ENCODE measurements at regions not wholly inside any gene's neighbourhood (a gene's known extent, or its start where the extent isn't known, plus 50 kb on each side); places are given as distances from the start of the nearest gene placed in this dataset.

DNA sequence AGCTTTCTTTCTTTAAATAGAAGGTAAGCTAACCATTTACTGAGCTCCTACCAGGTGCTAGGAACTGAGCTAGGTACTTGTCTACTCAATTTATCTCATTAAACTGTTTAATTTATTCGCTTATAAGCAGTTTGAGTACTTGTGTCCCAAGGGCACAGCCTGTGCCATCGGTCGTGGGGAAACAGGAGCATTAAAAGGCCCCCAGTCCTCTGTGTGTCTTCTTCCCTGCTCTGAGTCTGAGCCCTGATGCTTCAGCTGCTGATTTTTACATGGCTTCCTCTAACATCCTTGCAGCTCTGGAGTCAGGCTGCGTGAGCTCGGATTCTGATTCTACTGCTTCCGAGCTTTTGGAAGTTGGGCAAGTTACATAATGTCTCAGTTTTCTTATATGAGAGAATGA is 239.5 kb downstream of the EDEM1 start:
- in situ Hi-C loops (cut with HindIII; ENCODE audit: extremely low pct_ligation_motif_present, low pct_unique_long_range_greater_than_20kb) (no loop called here), intact Hi-C loops (cut with micrococcal nuclease; ENCODE audit: unreplicated experiment) (no loop called here)
- no peak overlapping the region for H3K27ac ChIP-seq (ENCODE audit: extremely low read length, insufficient read depth, low read length)
- CTCF ChIA-PET (ENCODE audit: low intra/inter-chr PET ratio, low total read pairs), result no interaction called here
- H3K79me2 ChIP-seq (ENCODE audit: insufficient read depth, low read length), result no peaks in the 10 kb centered on the region
- POLR2A ChIA-PET, result no interaction called here
- no peak for ATAC-seq
- no peaks in the 10 kb centered on the region for H4K20me1 ChIP-seq (ENCODE audit: insufficient read depth, low read length)
- no peak for DNase-seq (ENCODE audit: low spot score)
- no peak overlapping the region for H3K4me2 ChIP-seq (ENCODE audit: low read depth, low read length)
- no peaks in the 10 kb centered on the region for H3K9me3 ChIP-seq (ENCODE audit: low read length)
- H3K36me3 ChIP-seq (replicated peaks in 1 of 2; ENCODE audit: control insufficient read depth in 1 of 2, insufficient read depth in 2 of 2, low read length in 2 of 2), result no peaks in the 10 kb centered on the region
- 37% methylated on average over 6 of the region's 6 CpGs for WGBS (ENCODE audit: low lambda C conversion rate)
- no peak overlapping the region for H3K4me3 ChIP-seq (replicated peaks in 1 of 3; ENCODE audit: insufficient read depth in 1 of 3, low read depth in 2 of 3, low read length in 3 of 3)
- H3K27me3 ChIP-seq (ENCODE audit: control insufficient read depth in 1 of 2, insufficient read depth in 2 of 2, low read length in 2 of 2), result no peaks in the 10 kb centered on the region
- H2AFZ ChIP-seq (ENCODE audit: low read length), result no peak overlapping the region
- no peak overlapping the region for H3K9ac ChIP-seq (ENCODE audit: insufficient read depth, low read depth, low read length)
- H3K4me1 ChIP-seq (ENCODE audit: insufficient read depth, low read length), result no peaks in the 10 kb centered on the region
- no TSS peak for BruUV-seq (replicated peaks)
- FAIRE-seq, result no peak
- TF ChIP-seq AGO2 (optimal IDR thresholded peaks at IDR 0.05; ENCODE audit: low read depth, low read length) (no peak), ZNF24 (IDR thresholded peaks at IDR 0.05) (no peak), MIER3 (CRISPR knock-in tag; IDR thresholded peaks at IDR 0.05; ENCODE audit: borderline replicate concordance) (no peak), ZNF101 (CRISPR knock-in tag; IDR thresholded peaks at IDR 0.05; ENCODE audit: borderline replicate concordance, low read depth) (no peak), ZNF670 (CRISPR knock-in tag; IDR thresholded peaks at IDR 0.05; ENCODE audit: borderline replicate concordance) (no peak), TSC22D2 (CRISPR knock-in tag; IDR thresholded peaks at IDR 0.05; ENCODE audit: borderline replicate concordance) (no peak), GABPA (IDR thresholded peaks at IDR 0.05; ENCODE audit: low read depth, low read length) (no peak), GABPA (CRISPR knock-in tag; IDR thresholded peaks at IDR 0.05; ENCODE audit: low read depth) (no peak), ATRX (CRISPR knock-in tag; IDR thresholded peaks at IDR 0.05; ENCODE audit: borderline replicate concordance) (no peak), FOSL1 (CRISPR knock-in tag; IDR thresholded peaks at IDR 0.05; ENCODE audit: borderline replicate concordance) (no peak), RFXAP (CRISPR knock-in tag; IDR thresholded peaks at IDR 0.05; ENCODE audit: borderline replicate concordance) (no peak), HDAC6 (IDR thresholded peaks at IDR 0.05; ENCODE audit: low read depth, low read length) (no peak)
- TF ChIP-seq, protein P1, sequence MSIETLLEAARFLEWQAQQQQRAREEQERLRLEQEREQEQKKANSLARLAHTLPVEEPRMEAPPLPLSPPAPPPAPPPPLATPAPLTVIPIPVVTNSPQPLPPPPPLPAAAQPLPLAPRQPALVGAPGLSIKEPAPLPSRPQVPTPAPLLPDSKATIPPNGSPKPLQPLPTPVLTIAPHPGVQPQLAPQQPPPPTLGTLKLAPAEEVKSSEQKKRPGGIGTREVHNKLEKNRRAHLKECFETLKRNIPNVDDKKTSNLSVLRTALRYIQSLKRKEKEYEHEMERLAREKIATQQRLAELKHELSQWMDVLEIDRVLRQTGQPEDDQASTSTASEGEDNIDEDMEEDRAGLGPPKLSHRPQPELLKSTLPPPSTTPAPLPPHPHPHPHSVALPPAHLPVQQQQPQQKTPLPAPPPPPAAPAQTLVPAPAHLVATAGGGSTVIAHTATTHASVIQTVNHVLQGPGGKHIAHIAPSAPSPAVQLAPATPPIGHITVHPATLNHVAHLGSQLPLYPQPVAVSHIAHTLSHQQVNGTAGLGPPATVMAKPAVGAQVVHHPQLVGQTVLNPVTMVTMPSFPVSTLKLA (IDR thresholded peaks at IDR 0.05), result no peak
- TF ChIP-seq, protein P2, sequence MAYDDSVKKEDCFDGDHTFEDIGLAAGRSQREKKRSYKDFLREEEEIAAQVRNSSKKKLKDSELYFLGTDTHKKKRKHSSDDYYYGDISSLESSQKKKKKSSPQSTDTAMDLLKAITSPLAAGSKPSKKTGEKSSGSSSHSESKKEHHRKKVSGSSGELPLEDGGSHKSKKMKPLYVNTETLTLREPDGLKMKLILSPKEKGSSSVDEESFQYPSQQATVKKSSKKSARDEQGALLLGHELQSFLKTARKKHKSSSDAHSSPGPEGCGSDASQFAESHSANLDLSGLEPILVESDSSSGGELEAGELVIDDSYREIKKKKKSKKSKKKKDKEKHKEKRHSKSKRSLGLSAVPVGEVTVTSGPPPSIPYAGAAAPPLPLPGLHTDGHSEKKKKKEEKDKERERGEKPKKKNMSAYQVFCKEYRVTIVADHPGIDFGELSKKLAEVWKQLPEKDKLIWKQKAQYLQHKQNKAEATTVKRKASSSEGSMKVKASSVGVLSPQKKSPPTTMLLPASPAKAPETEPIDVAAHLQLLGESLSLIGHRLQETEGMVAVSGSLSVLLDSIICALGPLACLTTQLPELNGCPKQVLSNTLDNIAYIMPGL (CRISPR knock-in tag; IDR thresholded peaks at IDR 0.05; ENCODE audit: borderline replicate concordance in 1 of 2, low read depth in 1 of 2), result no peak
- TF ChIP-seq, protein P3, sequence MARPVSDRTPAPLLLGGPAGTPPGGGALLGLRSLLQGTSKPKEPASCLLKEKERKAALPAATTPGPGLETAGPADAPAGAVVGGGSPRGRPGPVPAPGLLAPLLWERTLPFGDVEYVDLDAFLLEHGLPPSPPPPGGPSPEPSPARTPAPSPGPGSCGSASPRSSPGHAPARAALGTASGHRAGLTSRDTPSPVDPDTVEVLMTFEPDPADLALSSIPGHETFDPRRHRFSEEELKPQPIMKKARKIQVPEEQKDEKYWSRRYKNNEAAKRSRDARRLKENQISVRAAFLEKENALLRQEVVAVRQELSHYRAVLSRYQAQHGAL (CRISPR knock-in tag; IDR thresholded peaks at IDR 0.05; ENCODE audit: not compliant biosample characterization), result no peak
- TF ChIP-seq, protein P4, sequence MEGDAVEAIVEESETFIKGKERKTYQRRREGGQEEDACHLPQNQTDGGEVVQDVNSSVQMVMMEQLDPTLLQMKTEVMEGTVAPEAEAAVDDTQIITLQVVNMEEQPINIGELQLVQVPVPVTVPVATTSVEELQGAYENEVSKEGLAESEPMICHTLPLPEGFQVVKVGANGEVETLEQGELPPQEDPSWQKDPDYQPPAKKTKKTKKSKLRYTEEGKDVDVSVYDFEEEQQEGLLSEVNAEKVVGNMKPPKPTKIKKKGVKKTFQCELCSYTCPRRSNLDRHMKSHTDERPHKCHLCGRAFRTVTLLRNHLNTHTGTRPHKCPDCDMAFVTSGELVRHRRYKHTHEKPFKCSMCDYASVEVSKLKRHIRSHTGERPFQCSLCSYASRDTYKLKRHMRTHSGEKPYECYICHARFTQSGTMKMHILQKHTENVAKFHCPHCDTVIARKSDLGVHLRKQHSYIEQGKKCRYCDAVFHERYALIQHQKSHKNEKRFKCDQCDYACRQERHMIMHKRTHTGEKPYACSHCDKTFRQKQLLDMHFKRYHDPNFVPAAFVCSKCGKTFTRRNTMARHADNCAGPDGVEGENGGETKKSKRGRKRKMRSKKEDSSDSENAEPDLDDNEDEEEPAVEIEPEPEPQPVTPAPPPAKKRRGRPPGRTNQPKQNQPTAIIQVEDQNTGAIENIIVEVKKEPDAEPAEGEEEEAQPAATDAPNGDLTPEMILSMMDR (CRISPR knock-in tag; IDR thresholded peaks at IDR 0.05), result no peak
- TF ChIP-seq, protein P5, sequence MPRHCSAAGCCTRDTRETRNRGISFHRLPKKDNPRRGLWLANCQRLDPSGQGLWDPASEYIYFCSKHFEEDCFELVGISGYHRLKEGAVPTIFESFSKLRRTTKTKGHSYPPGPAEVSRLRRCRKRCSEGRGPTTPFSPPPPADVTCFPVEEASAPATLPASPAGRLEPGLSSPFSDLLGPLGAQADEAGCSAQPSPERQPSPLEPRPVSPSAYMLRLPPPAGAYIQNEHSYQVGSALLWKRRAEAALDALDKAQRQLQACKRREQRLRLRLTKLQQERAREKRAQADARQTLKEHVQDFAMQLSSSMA (CRISPR knock-in tag; IDR thresholded peaks at IDR 0.05), result no peak
- TF ChIP-seq, protein P6, sequence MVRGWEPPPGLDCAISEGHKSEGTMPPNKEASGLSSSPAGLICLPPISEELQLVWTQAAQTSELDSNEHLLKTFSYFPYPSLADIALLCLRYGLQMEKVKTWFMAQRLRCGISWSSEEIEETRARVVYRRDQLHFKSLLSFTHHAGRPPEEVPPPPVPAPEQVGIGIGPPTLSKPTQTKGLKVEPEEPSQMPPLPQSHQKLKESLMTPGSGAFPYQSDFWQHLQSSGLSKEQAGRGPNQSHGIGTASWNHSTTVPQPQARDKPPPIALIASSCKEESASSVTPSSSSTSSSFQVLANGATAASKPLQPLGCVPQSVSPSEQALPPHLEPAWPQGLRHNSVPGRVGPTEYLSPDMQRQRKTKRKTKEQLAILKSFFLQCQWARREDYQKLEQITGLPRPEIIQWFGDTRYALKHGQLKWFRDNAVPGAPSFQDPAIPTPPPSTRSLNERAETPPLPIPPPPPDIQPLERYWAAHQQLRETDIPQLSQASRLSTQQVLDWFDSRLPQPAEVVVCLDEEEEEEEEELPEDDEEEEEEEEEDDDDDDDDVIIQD (CRISPR knock-in tag; IDR thresholded peaks at IDR 0.05; ENCODE audit: low read depth), result no peak
